ENCODE measurements at regions not wholly inside any gene's neighbourhood (a gene's known extent, or its start where the extent isn't known, plus 50 kb on each side); places are given as distances from the start of the nearest gene placed in this dataset.

- H3K9ac ChIP-seq (ENCODE audit: low read length in 3 of 3): no peak overlapping the region
- H3K9me3 ChIP-seq (ENCODE audit: control insufficient read depth in 2 of 3, insufficient read depth in 1 of 3, low read length in 3 of 3): no peaks in the 10 kb centered on the region
- DNase-seq (no peak), FAIRE-seq (no peak)
- no peak for TF ChIP-seq CTCF (IDR thresholded peaks at IDR 0.05; ENCODE audit: borderline replicate concordance, extremely low read depth, insufficient read depth)
- H3K4me1 ChIP-seq (ENCODE audit: control insufficient read depth in 2 of 3, insufficient read depth in 2 of 3, low read depth in 1 of 3, low read length in 3 of 3): no peaks in the 10 kb centered on the region
- no peaks in the 10 kb centered on the region for H3K27me3 ChIP-seq (ENCODE audit: control insufficient read depth, insufficient read depth, low read length)
- no peak overlapping the region for H3K4me3 ChIP-seq (ENCODE audit: low read length in 3 of 3)
- intact Hi-C loops (cut with DNase I): no loop called here
- H3K36me3 ChIP-seq (ENCODE audit: control insufficient read depth in 2 of 3, insufficient read depth in 3 of 3, low read length in 3 of 3): no peaks in the 10 kb centered on the region
- H3K27ac ChIP-seq (ENCODE audit: low read depth in 2 of 2, low read length in 2 of 2): no peak overlapping the region
Measured at GRCh38 chr10:34931216-34931615, 116.1 kb upstream of the PARD3 start.

GRCh38 chr10:34922138-34922537 is 107.0 kb upstream of the PARD3 start:
- Histone ChIP-seq H3K27ac (ENCODE audit: low read depth in 2 of 2, low read length in 2 of 2) (no peak overlapping the region), H3K9ac (ENCODE audit: low read length in 3 of 3) (no peak overlapping the region), H3K36me3 (ENCODE audit: control insufficient read depth in 2 of 3, insufficient read depth in 3 of 3, low read length in 3 of 3) (no peaks in the 10 kb centered on the region), H3K9me3 (ENCODE audit: control insufficient read depth in 2 of 3, insufficient read depth in 1 of 3, low read length in 3 of 3) (peaks cover 0 to 9% (median 3%) of the 10 kb centered on the region in 3 donors), H3K4me3 (ENCODE audit: low read length in 3 of 3) (no peak overlapping the region), H3K4me1 (ENCODE audit: control insufficient read depth in 2 of 3, insufficient read depth in 2 of 3, low read depth in 1 of 3, low read length in 3 of 3) (no peaks in the 10 kb centered on the region), H3K27me3 (ENCODE audit: control insufficient read depth, insufficient read depth, low read length) (no peaks in the 10 kb centered on the region)
- no peak for FAIRE-seq
- intact Hi-C loops (cut with DNase I): no loop called here
- no peak for DNase-seq
- TF ChIP-seq CTCF (IDR thresholded peaks at IDR 0.05; ENCODE audit: borderline replicate concordance, extremely low read depth, insufficient read depth): no peak

- TF ChIP-seq CTCF (IDR thresholded peaks at IDR 0.05; ENCODE audit: borderline replicate concordance, extremely low read depth, insufficient read depth): no peak
- H3K27me3 ChIP-seq (ENCODE audit: control insufficient read depth, insufficient read depth, low read length): no peaks in the 10 kb centered on the region
- H3K4me3 ChIP-seq (ENCODE audit: low read length in 3 of 3): no peak overlapping the region
- H3K9me3 ChIP-seq (ENCODE audit: control insufficient read depth in 2 of 3, insufficient read depth in 1 of 3, low read length in 3 of 3): peaks cover 0 to 9% (median 3%) of the 10 kb centered on the region in 3 donors
- intact Hi-C loops (cut with DNase I): no loop called here
- H3K27ac ChIP-seq (ENCODE audit: low read depth in 2 of 2, low read length in 2 of 2): no peak overlapping the region
- FAIRE-seq (no peak), DNase-seq (no peak)
- H3K4me1 ChIP-seq (ENCODE audit: control insufficient read depth in 2 of 3, insufficient read depth in 2 of 3, low read depth in 1 of 3, low read length in 3 of 3): no peaks in the 10 kb centered on the region
- no peak overlapping the region for H3K9ac ChIP-seq (ENCODE audit: low read length in 3 of 3)
- H3K36me3 ChIP-seq (ENCODE audit: control insufficient read depth in 2 of 3, insufficient read depth in 3 of 3, low read length in 3 of 3): no peaks in the 10 kb centered on the region
Measured at GRCh38 chr10:34920578-34920977, 105.5 kb upstream of the PARD3 start.

GRCh38 chr10:34918776-34919315 is 103.8 kb upstream of the PARD3 start:
- no peak overlapping the region for H3K9ac ChIP-seq (ENCODE audit: low read length in 3 of 3)
- H3K36me3 ChIP-seq (ENCODE audit: control insufficient read depth in 2 of 3, insufficient read depth in 3 of 3, low read length in 3 of 3): no peaks in the 10 kb centered on the region
- FAIRE-seq: no peak
- TF ChIP-seq CTCF (IDR thresholded peaks at IDR 0.05; ENCODE audit: borderline replicate concordance, extremely low read depth, insufficient read depth): no peak
- no peaks in the 10 kb centered on the region for H3K9me3 ChIP-seq (ENCODE audit: control insufficient read depth in 2 of 3, insufficient read depth in 1 of 3, low read length in 3 of 3)
- DNase-seq: peak in 3 of 5 donors; percentile 36 to 52 (median 49)
- H3K27ac ChIP-seq (ENCODE audit: low read depth in 2 of 2, low read length in 2 of 2): no peak overlapping the region
- intact Hi-C loops (cut with DNase I): no loop called here
- H3K27me3 ChIP-seq (ENCODE audit: control insufficient read depth, insufficient read depth, low read length): no peaks in the 10 kb centered on the region
- H3K4me3 ChIP-seq (ENCODE audit: low read length in 3 of 3): no peak overlapping the region
- no peaks in the 10 kb centered on the region for H3K4me1 ChIP-seq (ENCODE audit: control insufficient read depth in 2 of 3, insufficient read depth in 2 of 3, low read depth in 1 of 3, low read length in 3 of 3)
